ENCODE measurements at regions not wholly inside any gene's neighbourhood (a gene's known extent, or its start where the extent isn't known, plus 50 kb on each side); places are given as distances from the start of the nearest gene placed in this dataset.
"Not testable (repeated sequence)": the region's sequence is repeated elsewhere in the genome, so short reads cannot be mapped to it uniquely, and the experiment has no call there.

DNA sequence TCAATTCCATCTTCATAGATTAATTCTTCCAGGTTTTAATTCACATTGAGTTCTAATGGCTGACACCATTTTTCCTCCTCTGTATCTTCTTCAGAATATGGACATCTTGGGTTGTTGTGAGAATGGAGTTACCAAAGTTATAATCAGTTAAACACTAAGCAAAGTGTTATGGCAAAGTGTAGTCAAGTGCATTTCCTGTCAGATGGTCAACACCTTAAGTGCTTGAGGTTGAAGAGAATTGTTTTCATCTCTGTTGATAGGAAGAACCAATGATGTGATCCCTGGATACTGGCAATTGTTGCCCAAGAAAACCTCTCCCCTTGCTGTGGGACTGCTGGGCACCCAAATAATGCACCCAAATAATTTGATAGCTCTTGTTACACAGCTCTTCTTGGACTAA lies 102.6 kb upstream of the SATB1 start:
- DNase-seq, result no peak

DNA sequence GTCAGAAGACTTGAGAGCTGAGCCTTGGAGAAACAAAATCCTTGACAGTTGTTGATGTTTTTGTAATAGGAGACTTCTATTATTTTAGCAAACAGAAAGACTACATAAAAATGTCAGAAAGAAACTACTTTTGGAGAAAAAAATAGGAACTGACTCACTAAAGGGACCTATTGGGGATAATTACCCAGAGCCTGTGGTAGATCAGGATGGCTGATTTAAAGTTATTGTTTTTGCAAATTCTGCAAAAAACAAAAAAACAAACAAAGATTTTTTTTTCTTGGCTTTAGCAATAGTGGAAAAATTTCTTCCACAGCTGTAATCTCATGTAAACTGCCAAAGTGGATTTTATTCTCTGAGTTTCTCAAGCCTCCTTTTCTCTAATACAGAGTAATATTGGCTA lies 101.5 kb upstream of the SATB1 start:
- no peak for DNase-seq

DNA sequence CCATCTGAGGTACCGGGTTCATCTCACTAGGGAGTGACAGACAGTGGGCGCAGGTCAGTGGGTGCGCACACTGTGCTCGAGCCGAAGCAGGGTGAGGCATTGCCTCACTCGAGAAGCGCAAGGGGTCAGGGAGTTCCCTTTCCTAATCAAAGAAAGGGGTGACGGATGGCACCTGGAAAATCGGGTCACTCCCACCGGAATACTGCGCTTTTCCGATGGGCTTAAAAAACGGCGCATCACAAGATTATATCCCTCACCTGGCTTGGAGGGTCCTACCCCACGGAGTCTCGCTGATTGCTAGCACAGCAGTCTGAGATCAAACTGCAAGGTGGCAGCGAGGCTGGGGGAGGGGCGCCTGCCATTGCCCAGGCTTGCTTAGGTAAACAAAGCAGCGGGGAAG lies 91.0 kb upstream of the SATB1 start:
- DNase-seq, result not testable (repeated sequence)

DNA sequence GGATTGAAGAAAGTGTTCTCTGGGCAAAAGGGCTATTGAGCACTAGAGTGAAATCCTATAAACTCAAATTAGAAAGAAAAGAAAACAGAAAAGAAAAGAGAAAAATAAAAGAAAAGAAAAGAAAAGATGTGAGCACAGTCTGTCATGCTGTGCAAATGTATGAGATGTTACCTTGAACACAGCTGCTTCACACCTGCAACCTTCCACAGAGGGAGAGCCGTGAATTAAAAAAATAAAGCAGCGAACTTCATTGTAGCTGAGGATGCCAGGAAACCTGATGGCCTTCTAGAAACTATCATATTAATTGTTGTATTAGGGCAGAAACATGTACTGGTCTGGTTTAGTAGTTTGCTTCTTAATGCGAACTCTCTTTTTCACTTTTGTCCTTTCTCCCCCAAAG lies 88.0 kb upstream of the SATB1 start:
- DNase-seq, result no peak

DNA sequence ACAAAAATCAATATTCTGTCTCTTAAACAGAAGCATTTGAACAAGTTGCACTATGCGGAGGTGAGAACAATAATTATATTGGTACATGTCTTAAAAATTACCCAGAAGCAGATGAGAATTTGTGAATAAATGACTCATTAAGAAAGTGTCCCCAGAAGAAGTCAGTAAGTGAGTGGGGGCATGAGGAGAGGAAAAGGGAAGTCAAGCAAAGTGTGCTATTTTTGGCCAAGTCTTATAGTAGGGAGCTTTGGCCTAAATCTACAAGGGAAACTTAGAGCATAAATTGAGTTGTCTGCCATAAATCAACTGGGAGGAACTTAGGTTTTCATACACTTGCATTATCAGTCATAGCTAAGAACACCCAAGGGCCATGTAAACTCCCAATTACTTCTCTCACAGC lies 86.9 kb upstream of the SATB1 start:
- DNase-seq, result no peak

GRCh38 chr3:18510947-18511346 lies 85.8 kb upstream of the SATB1 start:
- DNase-seq, result no peak

DNA sequence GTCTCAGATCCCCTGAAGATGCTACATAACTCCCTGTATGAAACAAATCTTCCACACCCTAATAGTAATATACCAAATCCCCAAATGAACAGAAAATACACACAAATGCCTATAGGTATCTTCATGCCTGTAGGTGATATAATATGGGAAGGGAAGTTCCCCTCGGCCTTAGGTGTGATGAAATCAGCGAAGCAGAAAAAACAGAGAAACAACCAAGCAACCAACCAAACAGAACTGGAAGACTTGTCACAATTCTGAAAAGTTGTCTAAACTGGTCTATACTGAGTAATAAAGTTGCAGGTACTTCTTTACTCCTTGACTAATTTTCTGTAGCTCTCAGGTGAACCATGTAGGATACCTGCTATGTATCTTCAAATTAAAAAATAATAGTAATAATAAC lies 82.2 kb upstream of the SATB1 start:
- no peak for DNase-seq

GRCh38 chr3:18505056-18505455 lies 79.9 kb upstream of the SATB1 start:
- no peak for DNase-seq

GRCh38 chr3:18501679-18502343 lies 76.7 kb upstream of the SATB1 start:
- no peak for DNase-seq

GRCh38 chr3:18500322-18500721 lies 75.2 kb upstream of the SATB1 start:
- no peak for DNase-seq

- DNase-seq, result no peak
Measured at GRCh38 chr3:18499301-18499700, 74.2 kb upstream of the SATB1 start.

DNA sequence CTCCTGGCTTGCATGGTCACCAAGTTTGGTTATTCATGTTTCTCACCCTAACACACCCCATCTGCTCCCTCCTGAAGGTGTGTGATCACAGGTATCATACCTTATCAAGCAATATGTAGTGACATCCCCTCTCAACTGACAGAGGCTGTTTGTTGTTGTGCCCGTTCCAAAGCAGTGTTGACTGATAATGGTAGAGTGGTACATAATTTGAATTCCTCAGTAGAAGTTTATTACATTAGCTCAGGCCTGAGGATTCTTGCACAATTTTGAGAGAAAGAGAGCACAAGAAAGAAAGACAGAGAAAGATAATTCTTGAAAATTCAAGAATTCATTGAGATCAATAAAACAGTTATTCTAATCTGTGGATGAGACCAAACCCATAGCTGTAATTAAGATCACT lies 69.1 kb upstream of the SATB1 start:
- DNase-seq, result no peak

DNA sequence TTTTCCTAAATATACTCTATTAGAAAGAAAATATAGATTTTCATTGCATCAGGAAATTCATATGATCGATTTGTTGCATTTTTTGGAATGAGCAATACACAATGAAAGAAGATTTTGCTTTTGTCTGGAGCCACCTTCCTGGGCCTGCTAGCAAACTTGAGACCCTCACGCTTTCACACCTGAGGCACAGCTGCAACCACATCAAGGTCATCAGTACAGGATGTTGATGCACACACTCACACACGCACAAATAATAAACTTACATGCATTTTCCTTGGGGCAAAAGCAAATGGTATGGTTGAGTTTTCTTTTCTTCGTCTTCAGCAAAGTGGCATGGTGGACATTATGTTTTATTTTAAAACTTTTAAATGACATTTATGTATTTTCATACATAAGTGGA lies 64.8 kb upstream of the SATB1 start:
- no peak for DNase-seq

- DNase-seq, result no peak
Measured at GRCh38 chr3:18483226-18483625, 58.1 kb upstream of the SATB1 start.

DNA sequence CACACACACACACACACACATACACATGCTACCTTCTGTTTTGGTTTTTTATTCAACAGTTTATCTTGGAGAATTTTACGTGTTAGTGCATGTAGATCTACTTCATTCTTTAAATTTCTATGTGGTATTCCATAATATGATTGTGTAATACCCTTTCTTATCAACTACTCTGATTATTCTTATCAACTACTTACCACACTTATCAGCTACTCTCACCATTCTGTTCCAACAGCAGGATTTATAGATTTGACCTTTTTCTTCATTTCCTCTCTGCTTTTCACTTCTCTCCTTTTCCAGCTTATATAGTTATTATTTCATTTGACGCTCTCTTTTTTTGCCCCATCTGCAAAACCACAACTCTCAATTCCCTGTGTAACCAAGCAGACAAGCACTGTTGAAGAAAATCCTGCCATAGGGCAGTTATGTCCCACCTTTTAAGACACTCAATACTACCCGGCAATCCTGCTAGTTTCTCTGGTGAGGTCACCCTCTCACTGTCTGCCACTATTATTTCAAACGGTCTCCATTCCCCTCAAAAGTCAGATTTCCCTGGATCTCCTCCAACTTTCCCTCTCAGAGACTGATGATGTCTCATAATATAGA lies 56.9 kb upstream of the SATB1 start:
- DNase-seq, result no peak

DNA sequence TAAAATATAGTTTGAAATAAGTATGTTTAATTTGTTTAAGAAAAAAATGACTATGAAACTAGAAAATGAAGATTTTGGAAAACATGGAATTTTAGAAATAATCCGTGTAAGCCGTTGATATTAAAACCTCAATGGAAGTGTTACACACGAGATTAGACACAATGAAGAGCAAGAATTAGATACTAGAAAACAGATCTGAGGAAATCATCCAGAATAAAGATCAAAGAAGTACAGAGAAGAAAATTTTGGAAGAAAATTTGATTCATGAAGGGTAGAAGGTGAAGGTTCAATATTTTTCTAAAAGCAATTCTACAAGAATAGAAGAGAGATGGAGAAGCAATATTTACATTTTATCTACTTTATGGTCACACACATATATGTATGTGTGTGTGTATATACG lies 52.5 kb upstream of the SATB1 start:
- no peak for DNase-seq
